ENCODE measurements at regions not wholly inside any gene's neighbourhood (a gene's known extent, or its start where the extent isn't known, plus 50 kb on each side); places are given as distances from the start of the nearest gene placed in this dataset.
"Not testable (repeated sequence)": the region's sequence is repeated elsewhere in the genome, so short reads cannot be mapped to it uniquely, and the experiment has no call there.

DNA sequence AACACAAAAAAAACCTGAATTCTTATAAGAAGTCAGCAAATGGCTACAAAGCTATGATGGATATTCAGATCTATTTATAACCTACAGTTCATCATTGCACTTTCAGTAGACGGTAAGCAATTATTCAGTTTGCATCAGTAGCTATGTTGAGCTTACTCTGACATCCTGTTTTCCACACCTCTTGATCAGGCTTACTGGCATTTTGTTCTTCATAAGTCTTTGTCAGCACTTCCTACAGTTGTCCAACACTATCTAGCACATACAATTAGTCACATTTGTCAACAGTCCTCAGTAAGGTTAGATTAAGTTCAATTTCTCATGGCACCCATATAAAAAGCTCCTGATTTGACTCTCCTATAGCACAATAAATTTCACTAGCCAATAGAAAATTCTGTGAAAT is 71.2 kb upstream of the ST3GAL6 start:
- TF ChIP-seq, protein P1, sequence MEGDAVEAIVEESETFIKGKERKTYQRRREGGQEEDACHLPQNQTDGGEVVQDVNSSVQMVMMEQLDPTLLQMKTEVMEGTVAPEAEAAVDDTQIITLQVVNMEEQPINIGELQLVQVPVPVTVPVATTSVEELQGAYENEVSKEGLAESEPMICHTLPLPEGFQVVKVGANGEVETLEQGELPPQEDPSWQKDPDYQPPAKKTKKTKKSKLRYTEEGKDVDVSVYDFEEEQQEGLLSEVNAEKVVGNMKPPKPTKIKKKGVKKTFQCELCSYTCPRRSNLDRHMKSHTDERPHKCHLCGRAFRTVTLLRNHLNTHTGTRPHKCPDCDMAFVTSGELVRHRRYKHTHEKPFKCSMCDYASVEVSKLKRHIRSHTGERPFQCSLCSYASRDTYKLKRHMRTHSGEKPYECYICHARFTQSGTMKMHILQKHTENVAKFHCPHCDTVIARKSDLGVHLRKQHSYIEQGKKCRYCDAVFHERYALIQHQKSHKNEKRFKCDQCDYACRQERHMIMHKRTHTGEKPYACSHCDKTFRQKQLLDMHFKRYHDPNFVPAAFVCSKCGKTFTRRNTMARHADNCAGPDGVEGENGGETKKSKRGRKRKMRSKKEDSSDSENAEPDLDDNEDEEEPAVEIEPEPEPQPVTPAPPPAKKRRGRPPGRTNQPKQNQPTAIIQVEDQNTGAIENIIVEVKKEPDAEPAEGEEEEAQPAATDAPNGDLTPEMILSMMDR (IDR thresholded peaks at IDR 0.05), result no peak
- H3K9me3 ChIP-seq, result no peaks in the 10 kb centered on the region
- no peaks in the 10 kb centered on the region for H3K27me3 ChIP-seq (replicated peaks; ENCODE audit: insufficient read depth)
- H3K4me1 ChIP-seq (ENCODE audit: control insufficient read depth in 1 of 2, low read depth in 2 of 2), result no peaks in the 10 kb centered on the region
- no peak overlapping the region for H3K4me3 ChIP-seq
- no peak for ATAC-seq (ENCODE audit: insufficient number of reproducible peaks, low FRiP score, low read depth)
- DNase-seq (ENCODE audit: low spot score), result no peak
- H3K27ac ChIP-seq, result no peak overlapping the region
- H3K36me3 ChIP-seq, result no peaks in the 10 kb centered on the region

- H3K36me3 ChIP-seq, result no peaks in the 10 kb centered on the region
- no peak overlapping the region for H3K27ac ChIP-seq
- TF ChIP-seq, protein P1 (IDR thresholded peaks at IDR 0.05), result no peak
- ATAC-seq (ENCODE audit: insufficient number of reproducible peaks, low FRiP score, low read depth) (no peak), DNase-seq (ENCODE audit: low spot score) (no peak)
- no peak overlapping the region for H3K4me3 ChIP-seq
- H3K27me3 ChIP-seq (replicated peaks; ENCODE audit: insufficient read depth), result no peaks in the 10 kb centered on the region
- H3K9me3 ChIP-seq, result no peaks in the 10 kb centered on the region
- H3K4me1 ChIP-seq (ENCODE audit: control insufficient read depth in 1 of 2, low read depth in 2 of 2), result no peaks in the 10 kb centered on the region
These were observed 70.2 kb upstream of the ST3GAL6 start for GRCh38 chr3:98692787-98693473.

- no peak for DNase-seq (ENCODE audit: low spot score)
- Histone ChIP-seq H3K27ac (no peak overlapping the region), H3K9me3 (no peaks in the 10 kb centered on the region), H3K27me3 (replicated peaks; ENCODE audit: insufficient read depth) (no peaks in the 10 kb centered on the region), H3K4me3 (no peak overlapping the region), H3K4me1 (ENCODE audit: control insufficient read depth in 1 of 2, low read depth in 2 of 2) (no peaks in the 10 kb centered on the region), H3K36me3 (no peaks in the 10 kb centered on the region)
- no peak for ATAC-seq (ENCODE audit: insufficient number of reproducible peaks, low FRiP score, low read depth)
- TF ChIP-seq, protein P1 (IDR thresholded peaks at IDR 0.05), result no peak
These were observed 67.3 kb upstream of the ST3GAL6 start for GRCh38 chr3:98695796-98696195.

DNA sequence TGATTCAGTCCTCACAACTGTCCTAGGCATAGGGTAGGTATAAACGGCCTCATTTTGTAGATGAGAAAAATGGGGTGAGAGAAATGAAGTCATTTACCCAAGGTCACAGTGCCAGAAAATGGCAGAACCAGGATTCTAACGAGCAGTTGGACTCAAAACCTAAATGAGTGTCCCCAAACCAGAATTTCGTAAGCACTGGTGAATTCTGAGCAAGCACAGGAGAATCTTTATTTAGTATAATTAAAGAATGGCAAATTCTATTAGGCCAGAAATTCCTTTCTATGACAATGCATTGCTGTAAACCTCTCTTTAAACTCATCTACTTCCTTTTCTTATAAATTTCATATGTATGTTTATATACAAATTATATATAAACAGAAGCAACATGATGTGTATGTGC is 66.8 kb upstream of the ST3GAL6 start:
- not testable (repeated sequence) for ATAC-seq (ENCODE audit: insufficient number of reproducible peaks, low FRiP score, low read depth); H3K4me3 ChIP-seq; H3K27me3 ChIP-seq (replicated peaks; ENCODE audit: insufficient read depth); H3K4me1 ChIP-seq (ENCODE audit: control insufficient read depth in 1 of 2, low read depth in 2 of 2); H3K36me3 ChIP-seq; DNase-seq (ENCODE audit: low spot score); H3K27ac ChIP-seq; H3K9me3 ChIP-seq

- no peak for ATAC-seq (ENCODE audit: insufficient number of reproducible peaks, low FRiP score, low read depth)
- TF ChIP-seq, protein P1 (IDR thresholded peaks at IDR 0.05), result no peak
- no peak overlapping the region for H3K27ac ChIP-seq
- no peaks in the 10 kb centered on the region for H3K36me3 ChIP-seq
- H3K4me3 ChIP-seq, result no peak overlapping the region
- DNase-seq (ENCODE audit: low spot score), result no peak
- H3K4me1 ChIP-seq (ENCODE audit: control insufficient read depth in 1 of 2, low read depth in 2 of 2), result no peaks in the 10 kb centered on the region
- no peaks in the 10 kb centered on the region for H3K27me3 ChIP-seq (replicated peaks; ENCODE audit: insufficient read depth)
- no peaks in the 10 kb centered on the region for H3K9me3 ChIP-seq
These were observed 65.9 kb upstream of the ST3GAL6 start for GRCh38 chr3:98697225-98697624.

DNA sequence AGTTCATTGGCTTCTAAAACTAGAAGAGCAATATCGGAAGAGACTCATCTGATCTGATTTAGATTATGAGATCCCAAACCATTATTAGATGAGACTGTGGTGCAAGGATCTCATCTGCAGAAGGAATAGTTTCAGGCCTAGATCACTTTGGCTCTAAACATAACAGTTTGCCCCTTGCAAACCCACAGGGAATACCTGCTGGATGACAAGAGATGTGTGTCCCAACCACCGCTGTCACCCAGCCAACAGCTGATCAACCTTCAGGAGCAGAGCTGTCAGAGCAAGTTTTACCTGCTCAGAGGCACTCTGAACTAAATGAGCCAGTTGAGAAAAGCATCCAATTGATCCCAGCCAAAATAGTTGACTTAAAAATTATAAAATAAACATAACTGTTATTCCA is 64.0 kb upstream of the ST3GAL6 start:
- ATAC-seq (ENCODE audit: insufficient number of reproducible peaks, low FRiP score, low read depth) (no peak), DNase-seq (ENCODE audit: low spot score) (no peak)
- Histone ChIP-seq H3K4me3 (no peak overlapping the region), H3K36me3 (no peaks in the 10 kb centered on the region), H3K4me1 (ENCODE audit: control insufficient read depth in 1 of 2, low read depth in 2 of 2) (no peaks in the 10 kb centered on the region), H3K9me3 (no peaks in the 10 kb centered on the region), H3K27ac (no peak overlapping the region), H3K27me3 (replicated peaks; ENCODE audit: insufficient read depth) (no peaks in the 10 kb centered on the region)
- TF ChIP-seq, protein P1 (IDR thresholded peaks at IDR 0.05), result no peak
